ENCODE measurements at regions not wholly inside any gene's neighbourhood (a gene's known extent, or its start where the extent isn't known, plus 50 kb on each side); places are given as distances from the start of the nearest gene placed in this dataset.
"Not testable (repeated sequence)": the region's sequence is repeated elsewhere in the genome, so short reads cannot be mapped to it uniquely, and the experiment has no call there.

DNA sequence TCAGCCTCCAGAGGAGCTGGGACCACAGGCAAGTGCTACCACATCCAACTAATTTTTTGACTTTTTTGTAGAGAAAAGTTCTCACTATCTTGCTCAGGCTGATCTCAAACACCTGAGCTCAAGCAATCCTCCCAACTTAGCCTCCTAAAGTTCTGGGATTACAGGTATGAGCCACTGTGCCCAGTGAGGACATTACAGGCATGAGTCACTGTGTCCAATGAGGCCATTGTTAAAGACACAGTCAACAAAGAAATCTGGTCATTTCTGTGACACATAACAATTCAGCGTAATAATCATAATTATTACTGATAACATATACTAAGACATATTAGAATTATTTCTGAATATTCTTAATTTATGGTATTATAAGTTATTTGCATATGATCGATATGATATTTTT lies 463.4 kb upstream of the NDN start:
- H2AFZ ChIP-seq (ENCODE audit: low read depth, low read length), result no peak overlapping the region

GRCh38 chr15:24158306-24158705 lies 471.2 kb upstream of the NDN start:
- not testable (repeated sequence) for H3K27me3 ChIP-seq (ENCODE audit: insufficient read depth, low read length); H3K4me1 ChIP-seq (ENCODE audit: insufficient read depth, low read length); H3K36me3 ChIP-seq (ENCODE audit: insufficient read depth, low read length); H2AFZ ChIP-seq (ENCODE audit: low read depth, low read length); H3K9me3 ChIP-seq (ENCODE audit: low read length); H3K4me3 ChIP-seq (ENCODE audit: low read length)

More for the DNA sequence above, 463.4 kb upstream of the NDN start:
- no peaks in the 10 kb centered on the region for H3K4me1 ChIP-seq (ENCODE audit: insufficient read depth, low read length)
- H3K9me3 ChIP-seq (ENCODE audit: low read length), result no peaks in the 10 kb centered on the region
- H3K4me3 ChIP-seq (ENCODE audit: low read length), result no peak overlapping the region
- no peaks in the 10 kb centered on the region for H3K36me3 ChIP-seq (ENCODE audit: insufficient read depth, low read length)
- H3K27me3 ChIP-seq (ENCODE audit: insufficient read depth, low read length), result no peaks in the 10 kb centered on the region

- not testable (repeated sequence) for H3K36me3 ChIP-seq (ENCODE audit: insufficient read depth, low read length)
These were observed 478.4 kb upstream of the NDN start for GRCh38 chr15:24165512-24165911.

DNA sequence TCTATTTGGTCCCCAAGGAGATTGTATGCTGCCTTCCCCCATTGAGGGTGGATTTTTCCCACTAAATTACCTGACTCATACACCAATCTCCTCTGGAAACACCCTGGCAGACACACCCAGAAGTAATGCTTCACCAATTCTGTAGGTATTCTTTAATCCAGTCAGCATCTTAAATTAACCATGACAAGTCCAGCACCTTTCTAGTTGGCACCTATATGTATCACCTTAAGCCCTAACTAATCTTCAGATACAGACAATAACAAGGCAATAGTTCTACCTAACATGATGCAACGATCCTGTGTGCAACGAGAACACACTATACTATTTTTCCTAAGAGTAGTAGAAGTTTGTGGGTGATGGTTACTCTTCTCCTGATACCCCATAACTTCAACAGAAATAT lies 473.3 kb upstream of the NPAP1 start:
- not testable (repeated sequence) for H2AFZ ChIP-seq (ENCODE audit: low read depth, low read length); H3K4me1 ChIP-seq (ENCODE audit: insufficient read depth, low read length); H3K27me3 ChIP-seq (ENCODE audit: insufficient read depth, low read length); H3K9me3 ChIP-seq (ENCODE audit: low read length); H3K4me3 ChIP-seq (ENCODE audit: low read length); H3K36me3 ChIP-seq (ENCODE audit: insufficient read depth, low read length)

More at GRCh38 chr15:24165512-24165911, 478.4 kb upstream of the NDN start:
- H3K27me3 ChIP-seq (ENCODE audit: insufficient read depth, low read length); H3K4me1 ChIP-seq (ENCODE audit: insufficient read depth, low read length); H3K4me3 ChIP-seq (ENCODE audit: low read length); H3K9me3 ChIP-seq (ENCODE audit: low read length); H2AFZ ChIP-seq (ENCODE audit: low read depth, low read length): not testable (repeated sequence)

DNA sequence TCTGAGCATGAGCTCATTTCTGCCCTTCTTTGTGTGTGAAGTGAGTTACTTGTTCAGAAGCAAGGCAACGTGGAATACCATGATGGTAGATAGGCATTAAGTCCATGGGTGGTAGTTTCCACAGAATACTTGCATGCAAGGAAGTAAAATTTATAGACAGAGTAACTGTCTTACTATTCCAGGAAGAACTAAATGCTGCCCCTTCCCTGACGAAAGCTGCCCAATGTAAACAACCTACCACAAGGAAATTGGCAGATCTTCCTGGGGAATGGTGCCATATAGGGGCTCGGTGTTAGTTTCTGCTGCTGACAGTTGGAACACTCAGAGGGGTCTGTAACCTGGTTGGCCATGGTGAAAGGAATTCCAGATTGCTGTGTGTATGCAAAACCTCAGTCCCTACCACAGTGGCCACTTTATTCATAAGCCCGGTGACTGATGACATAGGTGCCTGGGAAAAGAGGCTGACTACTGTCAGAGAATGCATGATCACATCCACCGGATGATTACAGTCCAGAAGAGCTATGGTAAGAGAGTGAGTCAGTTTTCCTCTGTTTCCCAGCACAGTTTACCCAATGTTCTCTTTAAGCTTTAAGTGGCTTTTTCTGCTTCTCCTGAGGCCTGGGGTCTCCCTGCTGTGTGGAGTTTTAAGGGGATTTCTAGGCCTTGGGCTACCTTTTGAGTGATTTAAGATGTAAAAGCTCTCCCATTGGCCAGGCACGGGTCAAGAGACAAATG lies 463.7 kb upstream of the NPAP1 start:
- not testable (repeated sequence) for H3K4me1 ChIP-seq (ENCODE audit: insufficient read depth, low read length); H3K4me3 ChIP-seq (ENCODE audit: low read length); H3K36me3 ChIP-seq (ENCODE audit: insufficient read depth, low read length); H3K9me3 ChIP-seq (ENCODE audit: low read length); H2AFZ ChIP-seq (ENCODE audit: low read depth, low read length); H3K27me3 ChIP-seq (ENCODE audit: insufficient read depth, low read length)

DNA sequence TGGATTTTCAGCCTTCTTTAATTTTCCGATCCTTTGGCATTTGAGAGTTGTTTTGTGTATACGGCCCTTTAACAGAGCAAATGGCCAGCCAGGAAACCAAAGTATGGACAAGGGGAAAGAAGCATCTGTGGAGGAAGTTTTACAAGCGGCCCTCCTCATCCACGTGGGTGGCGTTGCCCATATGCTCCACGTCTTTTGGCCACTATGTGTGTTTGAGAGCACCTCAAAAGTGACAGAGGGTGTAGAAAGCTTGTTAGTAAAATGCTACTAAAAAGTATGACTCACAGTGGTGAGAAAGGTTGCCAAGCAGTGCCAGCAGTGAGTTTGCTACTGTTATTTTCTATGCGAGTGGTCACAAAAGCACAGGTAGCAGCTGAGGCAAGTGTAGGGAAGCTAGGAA lies 451.8 kb upstream of the NPAP1 start:
- Histone ChIP-seq H3K9me3 (ENCODE audit: low read length) (no peaks in the 10 kb centered on the region), H3K4me1 (ENCODE audit: insufficient read depth, low read length) (no peaks in the 10 kb centered on the region), H3K4me3 (ENCODE audit: low read length) (no peak overlapping the region), H3K27me3 (ENCODE audit: insufficient read depth, low read length) (no peaks in the 10 kb centered on the region), H2AFZ (ENCODE audit: low read depth, low read length) (no peak overlapping the region), H3K36me3 (ENCODE audit: insufficient read depth, low read length) (no peaks in the 10 kb centered on the region)

DNA sequence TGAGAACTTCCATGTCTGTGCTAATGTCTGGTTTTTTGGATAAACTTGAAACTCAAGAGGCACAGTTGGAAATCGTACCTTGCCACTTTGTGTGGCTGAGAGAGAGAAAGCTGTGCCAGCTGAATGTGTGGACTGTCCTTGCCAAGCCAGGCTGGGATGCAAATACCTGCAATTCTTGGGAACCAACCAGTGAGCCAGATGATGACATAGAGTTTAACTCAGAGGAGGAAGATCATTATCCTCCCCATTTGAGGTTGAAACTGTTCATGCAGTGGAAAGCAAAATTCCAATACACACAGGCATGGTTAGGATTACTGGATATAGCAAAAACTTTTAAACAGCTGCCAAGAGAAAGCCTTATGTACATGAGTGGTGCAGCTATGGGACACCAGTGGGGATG lies 451.4 kb upstream of the NPAP1 start:
- no peaks in the 10 kb centered on the region for H3K9me3 ChIP-seq (ENCODE audit: low read length)
- H3K36me3 ChIP-seq (ENCODE audit: insufficient read depth, low read length), result no peaks in the 10 kb centered on the region
- H2AFZ ChIP-seq (ENCODE audit: low read depth, low read length), result no peak overlapping the region
- H3K4me3 ChIP-seq (ENCODE audit: low read length), result no peak overlapping the region
- no peaks in the 10 kb centered on the region for H3K27me3 ChIP-seq (ENCODE audit: insufficient read depth, low read length)
- no peaks in the 10 kb centered on the region for H3K4me1 ChIP-seq (ENCODE audit: insufficient read depth, low read length)

- not testable (repeated sequence) for H3K27me3 ChIP-seq (ENCODE audit: insufficient read depth, low read length); H3K9me3 ChIP-seq (ENCODE audit: low read length); H2AFZ ChIP-seq (ENCODE audit: low read depth, low read length); H3K36me3 ChIP-seq (ENCODE audit: insufficient read depth, low read length); H3K4me3 ChIP-seq (ENCODE audit: low read length); H3K4me1 ChIP-seq (ENCODE audit: insufficient read depth, low read length)
These were observed 446.7 kb upstream of the NPAP1 start for GRCh38 chr15:24228922-24229321.

GRCh38 chr15:24233134-24233533 lies 442.4 kb upstream of the NPAP1 start:
- not testable (repeated sequence) for H3K9me3 ChIP-seq (ENCODE audit: low read length); H2AFZ ChIP-seq (ENCODE audit: low read depth, low read length); H3K4me3 ChIP-seq (ENCODE audit: low read length)

DNA sequence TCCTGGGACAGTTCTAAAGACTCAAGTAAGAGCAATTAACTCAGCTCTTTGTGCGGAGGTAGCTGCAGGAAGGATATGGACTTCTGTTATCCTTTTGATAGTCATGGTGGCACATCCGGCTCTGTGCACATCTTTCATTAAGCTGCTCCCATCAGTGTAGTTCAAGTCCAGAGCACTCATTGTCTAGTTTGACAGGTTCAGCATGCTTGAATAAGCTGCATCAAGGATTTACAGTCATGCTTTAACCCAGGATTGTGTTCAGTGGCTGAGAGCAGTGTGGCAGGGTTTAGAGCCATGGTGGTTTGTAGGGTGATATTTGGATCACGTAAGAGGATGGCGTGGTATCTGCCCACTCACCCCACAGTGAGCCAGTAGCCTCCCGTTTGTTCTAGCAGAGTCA lies 435.0 kb upstream of the NPAP1 start:
- H3K9me3 ChIP-seq (ENCODE audit: low read length); H3K36me3 ChIP-seq (ENCODE audit: insufficient read depth, low read length); H3K4me3 ChIP-seq (ENCODE audit: low read length); H3K4me1 ChIP-seq (ENCODE audit: insufficient read depth, low read length); H3K27me3 ChIP-seq (ENCODE audit: insufficient read depth, low read length); H2AFZ ChIP-seq (ENCODE audit: low read depth, low read length): not testable (repeated sequence)

More at GRCh38 chr15:24233134-24233533, 442.4 kb upstream of the NPAP1 start:
- not testable (repeated sequence) for H3K27me3 ChIP-seq (ENCODE audit: insufficient read depth, low read length); H3K4me1 ChIP-seq (ENCODE audit: insufficient read depth, low read length); H3K36me3 ChIP-seq (ENCODE audit: insufficient read depth, low read length)

GRCh38 chr15:24259106-24259505 lies 416.5 kb upstream of the NPAP1 start:
- H3K36me3 ChIP-seq (ENCODE audit: insufficient read depth, low read length); H3K4me1 ChIP-seq (ENCODE audit: insufficient read depth, low read length); H3K27me3 ChIP-seq (ENCODE audit: insufficient read depth, low read length); H3K4me3 ChIP-seq (ENCODE audit: low read length); H3K9me3 ChIP-seq (ENCODE audit: low read length); H2AFZ ChIP-seq (ENCODE audit: low read depth, low read length): not testable (repeated sequence)

DNA sequence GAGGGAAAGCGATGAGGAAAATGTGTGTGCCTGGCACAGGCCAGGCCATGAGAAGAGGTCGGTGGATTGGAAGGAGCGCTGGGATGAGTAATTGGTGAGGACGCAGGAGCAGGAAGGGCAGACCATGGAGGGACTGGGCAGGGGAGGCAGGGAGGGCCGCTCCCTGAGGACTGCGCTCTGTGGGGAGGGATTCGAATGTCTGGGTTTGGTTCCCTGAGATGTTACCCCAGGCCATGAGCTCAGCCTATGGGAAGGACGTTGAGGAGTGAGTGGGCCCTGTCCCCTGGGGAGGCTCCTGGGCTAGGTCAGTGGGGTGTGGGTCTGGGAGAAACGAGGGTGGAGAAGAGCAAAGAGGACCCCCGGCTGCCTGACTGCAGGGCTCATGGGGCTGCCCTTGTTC lies 415.2 kb upstream of the NPAP1 start:
- H3K9me3 ChIP-seq (ENCODE audit: low read length); H3K36me3 ChIP-seq (ENCODE audit: insufficient read depth, low read length); H3K4me3 ChIP-seq (ENCODE audit: low read length); H3K27me3 ChIP-seq (ENCODE audit: insufficient read depth, low read length); H3K4me1 ChIP-seq (ENCODE audit: insufficient read depth, low read length); H2AFZ ChIP-seq (ENCODE audit: low read depth, low read length): not testable (repeated sequence)

DNA sequence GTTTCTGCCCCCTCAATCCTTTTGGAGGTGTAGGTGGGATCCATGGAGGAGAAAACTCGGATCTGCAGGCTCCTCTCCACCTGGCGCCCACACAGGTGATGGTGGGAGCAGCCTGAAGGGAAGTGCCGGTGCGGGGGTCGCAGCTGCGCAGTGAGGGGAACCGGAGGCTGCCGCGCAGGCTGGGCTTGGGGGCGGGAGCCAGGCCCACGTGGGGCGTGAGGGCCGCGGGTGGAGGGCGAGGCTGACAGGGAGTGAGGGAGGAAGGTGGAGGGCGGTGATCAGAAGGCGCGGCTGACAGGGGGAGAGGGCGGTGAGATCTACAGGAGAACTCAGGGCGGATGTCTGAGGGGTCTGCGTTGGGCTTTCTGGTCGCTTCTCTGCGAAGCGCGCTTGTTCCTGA lies 414.7 kb upstream of the NPAP1 start:
- not testable (repeated sequence) for H3K4me3 ChIP-seq (ENCODE audit: low read length); H2AFZ ChIP-seq (ENCODE audit: low read depth, low read length); H3K36me3 ChIP-seq (ENCODE audit: insufficient read depth, low read length); H3K4me1 ChIP-seq (ENCODE audit: insufficient read depth, low read length); H3K9me3 ChIP-seq (ENCODE audit: low read length); H3K27me3 ChIP-seq (ENCODE audit: insufficient read depth, low read length)

DNA sequence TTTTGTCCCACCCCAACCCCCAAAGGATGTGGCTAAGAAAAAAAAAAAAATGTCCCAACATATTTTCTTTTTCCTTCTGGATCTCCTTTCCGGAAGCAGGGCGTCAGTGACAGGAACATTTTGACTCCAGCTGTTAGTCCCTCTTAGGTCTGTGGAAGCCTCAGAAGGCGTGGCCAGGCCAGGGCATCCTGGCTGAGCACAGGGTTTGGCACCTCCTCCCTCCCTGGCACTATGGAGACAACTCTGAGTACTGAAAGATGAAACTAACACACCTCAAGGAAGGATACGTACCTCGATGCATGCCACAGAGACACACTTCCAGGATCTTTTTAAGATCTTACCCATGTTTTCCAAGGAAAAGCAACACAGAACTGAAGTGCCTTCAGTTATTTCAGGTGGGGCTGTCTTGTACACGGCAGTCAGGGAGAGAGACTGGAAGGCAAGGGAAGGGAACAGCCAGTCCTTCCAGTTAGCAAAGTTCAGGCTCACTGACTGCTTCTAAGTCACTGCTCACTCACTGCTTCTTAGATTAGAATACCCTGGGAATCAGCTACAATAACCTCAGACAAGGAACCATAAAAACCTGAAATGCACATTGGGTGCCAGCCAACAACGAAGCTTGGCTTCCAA lies 406.9 kb upstream of the NPAP1 start:
- not testable (repeated sequence) for H2AFZ ChIP-seq (ENCODE audit: low read depth, low read length)

More for the DNA sequence above, 406.9 kb upstream of the NPAP1 start:
- not testable (repeated sequence) for H3K9me3 ChIP-seq (ENCODE audit: low read length); H3K36me3 ChIP-seq (ENCODE audit: insufficient read depth, low read length); H3K27me3 ChIP-seq (ENCODE audit: insufficient read depth, low read length); H3K4me1 ChIP-seq (ENCODE audit: insufficient read depth, low read length); H3K4me3 ChIP-seq (ENCODE audit: low read length)
